GM12864 (cell line): ENCODE measurements at regions not wholly inside any gene's neighbourhood (a gene's known extent, or its start where the extent isn't known, plus 50 kb on each side); places are given as distances from the start of the nearest gene placed in this dataset.

Experiments used
- DNase-seq: peaks from one replicate; pipeline ENCODE4 v3.0.0-alpha.2; 2011; ENCODE audit warnings: low read depth
- H3K4me3 ChIP-seq: 2 replicates; pipeline ENCODE4 v1.5.1; 2011; ENCODE audit warnings: mild to moderate bottlenecking, low read depth, low read length, control low read depth
- TF ChIP-seq, protein P1 (sequence below): IDR thresholded peaks from 2 replicates; pipeline ENCODE4 v1.5.1; 2011; ENCODE audit warnings: low read depth, mild to moderate bottlenecking, moderate library complexity, low read length, control low read depth, inconsistent platforms; ENCODE audit errors: missing control alignments

DNA sequence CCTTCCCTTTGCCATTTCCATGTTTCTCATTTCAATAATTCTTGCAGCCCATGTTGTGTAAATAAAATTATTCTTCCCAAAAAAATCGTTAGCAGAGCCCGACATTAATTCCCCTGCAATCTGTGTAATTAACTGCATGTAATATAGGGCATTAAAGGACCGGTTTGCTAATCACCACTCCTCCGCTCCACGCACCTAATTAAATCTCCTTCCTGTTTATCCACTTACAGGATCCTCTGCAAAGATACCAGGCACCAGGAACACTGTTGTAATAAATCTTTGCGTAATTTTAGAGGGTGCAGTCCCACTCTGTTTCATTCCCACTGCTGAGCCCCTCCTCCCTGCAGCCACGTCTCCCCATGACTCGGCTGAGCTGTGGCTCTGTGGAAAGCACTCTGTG is 105.0 kb upstream of the PPP1R26 start:
- TF ChIP-seq, protein P1, sequence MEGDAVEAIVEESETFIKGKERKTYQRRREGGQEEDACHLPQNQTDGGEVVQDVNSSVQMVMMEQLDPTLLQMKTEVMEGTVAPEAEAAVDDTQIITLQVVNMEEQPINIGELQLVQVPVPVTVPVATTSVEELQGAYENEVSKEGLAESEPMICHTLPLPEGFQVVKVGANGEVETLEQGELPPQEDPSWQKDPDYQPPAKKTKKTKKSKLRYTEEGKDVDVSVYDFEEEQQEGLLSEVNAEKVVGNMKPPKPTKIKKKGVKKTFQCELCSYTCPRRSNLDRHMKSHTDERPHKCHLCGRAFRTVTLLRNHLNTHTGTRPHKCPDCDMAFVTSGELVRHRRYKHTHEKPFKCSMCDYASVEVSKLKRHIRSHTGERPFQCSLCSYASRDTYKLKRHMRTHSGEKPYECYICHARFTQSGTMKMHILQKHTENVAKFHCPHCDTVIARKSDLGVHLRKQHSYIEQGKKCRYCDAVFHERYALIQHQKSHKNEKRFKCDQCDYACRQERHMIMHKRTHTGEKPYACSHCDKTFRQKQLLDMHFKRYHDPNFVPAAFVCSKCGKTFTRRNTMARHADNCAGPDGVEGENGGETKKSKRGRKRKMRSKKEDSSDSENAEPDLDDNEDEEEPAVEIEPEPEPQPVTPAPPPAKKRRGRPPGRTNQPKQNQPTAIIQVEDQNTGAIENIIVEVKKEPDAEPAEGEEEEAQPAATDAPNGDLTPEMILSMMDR, result no peak
- no peak for DNase-seq

DNA sequence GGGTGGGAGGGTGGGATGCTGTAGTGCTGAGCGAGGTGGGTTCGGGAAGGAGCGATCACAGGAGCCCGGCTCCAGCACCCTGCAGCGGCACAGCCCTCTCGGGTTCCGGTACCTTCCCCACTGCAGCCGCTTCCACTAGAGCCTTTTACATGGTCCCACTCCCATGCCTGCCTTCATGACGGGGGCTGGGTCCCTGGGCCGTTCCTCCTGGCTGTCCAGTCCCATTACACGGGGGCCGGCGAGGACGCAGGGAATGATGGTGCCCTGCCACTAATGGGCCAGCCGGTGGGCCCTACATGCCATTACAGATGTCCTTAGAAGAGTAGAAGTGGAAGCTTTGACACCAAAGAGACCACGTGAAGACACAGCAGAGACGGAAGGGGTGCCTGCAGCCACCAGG is 104.6 kb upstream of the PPP1R26 start:
- H3K4me3 ChIP-seq, result no peak overlapping the region
- TF ChIP-seq, protein P1, result no peak
- DNase-seq, result no peak

More for the DNA sequence above, 105.0 kb upstream of the PPP1R26 start:
- H3K4me3 ChIP-seq, result no peak overlapping the region

DNA sequence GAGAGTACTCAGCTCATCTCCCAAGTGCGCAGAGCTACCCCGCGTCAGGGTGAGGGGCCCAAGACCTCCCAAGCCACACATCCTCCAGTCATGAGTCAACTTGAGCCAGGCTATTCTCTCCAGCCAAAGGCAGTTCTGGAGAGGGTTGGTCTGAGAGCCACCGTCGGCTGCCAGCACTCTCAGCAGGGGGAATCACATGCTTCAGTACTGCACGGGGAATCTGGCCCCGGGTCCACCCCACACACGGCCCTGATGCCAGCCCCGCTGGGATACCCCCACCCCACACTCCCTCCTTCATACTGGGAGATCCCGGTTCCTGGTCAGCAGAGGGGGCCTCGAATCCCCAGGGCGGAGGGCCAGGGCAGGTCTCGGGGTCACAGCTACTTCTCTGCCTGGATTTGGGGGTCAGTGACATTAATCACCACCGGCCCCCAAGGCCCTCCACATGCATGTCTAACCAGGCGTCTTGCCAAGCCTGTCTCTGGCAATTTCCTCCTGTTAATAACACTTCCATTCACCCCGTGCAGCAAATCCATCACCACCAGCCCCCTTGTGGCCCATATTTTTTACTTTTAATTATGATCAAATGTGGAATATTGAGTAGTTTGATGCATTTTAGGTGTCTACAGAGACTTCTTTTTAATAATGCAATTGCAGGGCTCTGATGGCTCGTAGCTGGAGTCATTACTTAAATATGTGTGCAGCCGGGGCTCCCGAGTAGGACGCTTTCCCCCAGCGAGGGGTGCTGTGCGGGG is 102.9 kb upstream of the PPP1R26 start:
- no peak overlapping the region for H3K4me3 ChIP-seq
- TF ChIP-seq, protein P1, result no peak
- DNase-seq, result no peak

DNA sequence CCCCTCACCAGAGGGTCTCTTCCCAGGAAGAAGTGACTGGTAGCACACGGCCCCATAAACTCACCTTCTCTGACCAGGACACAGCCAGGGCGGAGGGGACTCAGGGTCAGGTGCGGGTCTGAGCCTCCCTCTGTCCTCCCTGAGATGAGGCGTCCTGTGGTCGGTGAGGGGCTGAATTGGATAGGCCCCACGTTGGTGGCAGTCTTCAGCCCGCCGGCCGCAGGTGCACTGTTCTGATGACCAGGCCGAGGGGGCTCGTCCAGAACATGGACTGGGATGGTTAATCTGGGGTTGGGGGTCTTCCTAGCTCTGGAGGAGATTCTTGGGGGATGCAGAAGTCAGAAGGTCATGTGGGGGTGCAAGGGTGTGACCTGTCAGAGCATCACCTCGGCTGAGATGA is 102.2 kb upstream of the PPP1R26 start:
- TF ChIP-seq, protein P1, result no peak

DNA sequence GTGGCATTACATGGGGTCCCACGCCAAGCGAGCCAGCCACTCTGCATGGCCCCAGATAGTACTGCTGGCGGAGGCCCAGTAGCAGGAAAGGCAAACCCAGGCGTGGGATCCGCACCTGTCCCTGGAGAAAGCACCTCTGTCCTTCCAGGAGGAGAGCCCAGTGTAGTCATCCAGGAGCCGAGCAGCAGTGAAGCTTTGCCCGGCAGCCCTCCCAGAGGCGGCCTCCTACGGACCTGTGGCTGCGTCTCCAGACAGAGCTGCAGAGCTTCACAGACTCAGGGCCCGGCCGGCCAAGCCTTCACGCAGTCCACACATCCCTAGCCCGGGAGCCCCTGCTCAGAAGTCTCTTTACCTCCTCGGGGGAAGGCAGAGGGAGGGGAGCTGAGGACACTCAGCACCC is 100.8 kb upstream of the PPP1R26 start:
- TF ChIP-seq, protein P1, result no peak
- H3K4me3 ChIP-seq, result no peak overlapping the region
- DNase-seq, result no peak

More for the DNA sequence above, 102.2 kb upstream of the PPP1R26 start:
- DNase-seq, result no peak
- no peak overlapping the region for H3K4me3 ChIP-seq

- TF ChIP-seq, protein P1, result no peak
- H3K4me3 ChIP-seq, result no peak overlapping the region
- DNase-seq, result no peak
These were observed 99.9 kb upstream of the PPP1R26 start for GRCh38 chr9:135379540-135380267.
